Activated naive CD4-positive, alpha-beta T cell treated with anti-CD3 and anti-CD28 coated beads, Interleukin-2, amount 50 U/mL, for 24 hours (primary cell): ENCODE measurements at regions not wholly inside any gene's neighbourhood (a gene's known extent, or its start where the extent isn't known, plus 50 kb on each side); places are given as distances from the start of the nearest gene placed in this dataset.

Experiments used
- H3K27ac Mint-ChIP-seq: one replicate; pipeline ENCODE4 v1.8.0; 2021; ENCODE audit warnings: mild to moderate bottlenecking, mixed read lengths
- H3K27me3 Mint-ChIP-seq: one replicate; pipeline ENCODE4 v1.8.0; 2021; ENCODE audit warnings: mixed read lengths
- H3K36me3 Mint-ChIP-seq: one replicate; pipeline ENCODE4 v1.8.0; 2021; ENCODE audit warnings: mixed read lengths
- H3K4me1 Mint-ChIP-seq: one replicate; pipeline ENCODE4 v1.8.0; 2021; ENCODE audit warnings: mixed read lengths
- H3K4me3 Mint-ChIP-seq: one replicate; pipeline ENCODE4 v1.8.0; 2021; ENCODE audit warnings: mild to moderate bottlenecking, mixed read lengths
- H3K9me3 Mint-ChIP-seq: one replicate; pipeline ENCODE4 v1.8.0; 2021; ENCODE audit warnings: mixed read lengths

- Mint-ChIP-seq H3K27me3 (no peaks in the 10 kb centered on the region), H3K4me3 (no peak overlapping the region), H3K36me3 (no peaks in the 10 kb centered on the region), H3K4me1 (no peaks in the 10 kb centered on the region), H3K27ac (no peak overlapping the region), H3K9me3 (peaks cover 6% of the 10 kb centered on the region)
Measured at GRCh38 chr14:82224610-82225009, 691.0 kb upstream of the SEL1L start.

GRCh38 chr14:82230748-82231147, 697.1 kb upstream of the SEL1L start:
- no peaks in the 10 kb centered on the region for H3K4me1 Mint-ChIP-seq
- H3K27ac Mint-ChIP-seq = no peak overlapping the region
- no peaks in the 10 kb centered on the region for H3K36me3 Mint-ChIP-seq
- no peak overlapping the region for H3K4me3 Mint-ChIP-seq
- peaks cover 5% of the 10 kb centered on the region for H3K9me3 Mint-ChIP-seq
- no peaks in the 10 kb centered on the region for H3K27me3 Mint-ChIP-seq

GRCh38 chr14:82238649-82239048, 705.0 kb upstream of the SEL1L start:
- Mint-ChIP-seq H3K4me3 (no peak overlapping the region), H3K27me3 (no peaks in the 10 kb centered on the region), H3K9me3 (peaks cover 10% of the 10 kb centered on the region), H3K36me3 (no peaks in the 10 kb centered on the region), H3K27ac (no peak overlapping the region), H3K4me1 (no peaks in the 10 kb centered on the region)

DNA sequence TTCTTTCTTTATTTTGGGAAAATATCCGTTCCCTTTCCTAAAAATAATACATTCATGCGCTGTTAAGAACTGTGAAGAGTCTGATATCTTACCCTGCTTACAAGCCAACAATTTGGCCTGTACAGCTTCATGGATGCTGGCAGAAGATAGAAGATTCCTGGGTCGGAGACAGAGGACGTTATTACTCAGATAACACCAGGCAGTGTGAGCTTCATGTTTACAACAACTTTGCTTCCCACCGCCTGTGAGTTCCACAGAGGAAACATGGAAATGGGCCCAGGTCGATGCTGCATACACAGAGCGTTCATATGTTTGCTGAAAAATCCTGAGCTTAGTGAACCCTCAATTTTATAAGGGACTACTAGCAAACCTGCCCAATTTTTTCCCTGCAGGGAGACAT, 705.6 kb upstream of the SEL1L start:
- Mint-ChIP-seq H3K36me3 (no peaks in the 10 kb centered on the region), H3K27me3 (no peaks in the 10 kb centered on the region), H3K4me3 (no peak overlapping the region), H3K27ac (no peak overlapping the region), H3K9me3 (peaks cover 10% of the 10 kb centered on the region), H3K4me1 (no peaks in the 10 kb centered on the region)

DNA sequence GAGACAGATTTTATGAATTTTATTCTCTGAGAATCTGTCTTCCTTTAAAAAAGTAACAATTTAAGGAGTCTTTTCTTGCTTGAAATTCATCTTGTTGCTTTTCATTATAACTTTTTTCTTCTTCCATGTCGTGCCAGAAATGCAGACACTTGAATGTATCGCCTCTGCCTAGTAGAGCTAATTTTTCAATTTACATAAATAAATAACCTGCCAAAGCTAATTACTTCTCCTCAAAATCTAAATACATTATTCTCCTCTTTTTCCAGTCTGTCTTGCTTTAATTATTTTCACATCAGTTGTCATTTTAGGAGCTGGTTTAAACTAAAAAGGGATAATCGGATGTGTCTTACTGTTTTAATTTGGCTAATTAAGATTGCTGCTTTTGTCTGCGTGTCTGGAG, 711.1 kb upstream of the SEL1L start:
- H3K27me3 Mint-ChIP-seq = no peaks in the 10 kb centered on the region
- no peak overlapping the region for H3K27ac Mint-ChIP-seq
- no peaks in the 10 kb centered on the region for H3K36me3 Mint-ChIP-seq
- peaks cover 11% of the 10 kb centered on the region for H3K9me3 Mint-ChIP-seq
- H3K4me1 Mint-ChIP-seq = no peaks in the 10 kb centered on the region
- no peak overlapping the region for H3K4me3 Mint-ChIP-seq

DNA sequence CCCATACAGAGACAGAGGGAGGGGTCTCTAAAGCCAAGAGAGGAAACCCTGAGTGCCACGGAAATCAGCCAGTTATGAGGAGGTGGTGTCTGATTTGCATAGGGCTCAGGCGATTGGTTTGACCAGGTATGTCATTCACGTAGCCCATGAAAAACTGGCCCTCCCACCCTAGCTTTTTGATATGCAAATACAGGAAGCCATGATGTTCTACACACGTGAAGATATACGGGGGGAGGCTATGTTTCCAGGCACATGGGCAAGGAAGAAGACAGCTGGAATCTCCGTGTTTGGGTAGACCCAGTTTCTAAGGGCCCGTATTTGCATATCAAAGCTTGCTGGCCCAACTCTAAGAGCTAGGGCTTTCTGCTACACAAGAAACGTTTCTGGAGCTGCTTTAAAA, 717.8 kb upstream of the SEL1L start:
- Mint-ChIP-seq H3K27ac (no peak overlapping the region), H3K9me3 (peaks cover 15% of the 10 kb centered on the region), H3K36me3 (peaks cover 2% of the 10 kb centered on the region), H3K4me1 (no peaks in the 10 kb centered on the region), H3K27me3 (no peaks in the 10 kb centered on the region), H3K4me3 (no peak overlapping the region)

DNA sequence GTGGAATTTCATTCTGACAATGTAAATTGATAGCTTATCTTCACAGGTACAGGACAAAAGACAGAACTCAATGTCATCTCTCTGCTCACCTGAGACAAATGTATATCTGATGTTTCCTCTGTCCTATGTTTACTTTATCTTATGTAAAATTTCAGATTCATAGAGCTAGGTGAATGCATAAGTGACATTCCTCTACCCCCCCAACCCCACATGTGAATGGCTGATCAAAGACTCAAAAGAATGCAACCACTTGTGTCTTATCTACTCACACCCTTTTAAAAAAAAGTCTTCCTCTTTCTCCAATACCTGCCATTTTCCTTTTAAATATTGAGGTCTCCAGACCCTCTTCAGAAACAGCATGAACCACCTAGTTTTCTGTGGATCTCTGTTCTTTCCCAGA, 736.6 kb upstream of the SEL1L start:
- peaks cover 15% of the 10 kb centered on the region for H3K9me3 Mint-ChIP-seq
- no peaks in the 10 kb centered on the region for H3K36me3 Mint-ChIP-seq
- H3K27ac Mint-ChIP-seq = no peak overlapping the region
- no peaks in the 10 kb centered on the region for H3K4me1 Mint-ChIP-seq
- H3K4me3 Mint-ChIP-seq = no peak overlapping the region
- no peaks in the 10 kb centered on the region for H3K27me3 Mint-ChIP-seq

DNA sequence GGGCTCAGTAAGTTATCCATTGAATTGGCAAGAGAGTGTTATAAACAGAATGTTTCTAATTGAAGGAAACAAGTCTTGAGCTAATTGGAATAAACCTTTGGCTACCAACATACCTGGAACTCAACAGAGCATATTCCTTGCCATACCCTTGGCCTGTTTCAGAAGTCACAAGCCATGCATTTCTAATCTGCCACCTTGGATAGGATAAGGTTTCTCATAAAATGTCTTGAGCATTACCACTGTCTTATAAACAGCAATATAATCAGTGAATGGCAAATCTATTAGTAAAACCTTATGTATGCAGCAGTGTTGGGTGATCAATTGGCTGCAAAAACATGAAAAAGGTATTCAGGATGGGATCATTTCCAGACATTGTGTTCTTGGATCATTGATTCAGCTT, 765.2 kb upstream of the SEL1L start:
- Mint-ChIP-seq H3K27me3 (no peaks in the 10 kb centered on the region), H3K27ac (no peak overlapping the region), H3K4me1 (no peaks in the 10 kb centered on the region), H3K9me3 (no peaks in the 10 kb centered on the region), H3K36me3 (no peaks in the 10 kb centered on the region), H3K4me3 (no peak overlapping the region)

GRCh38 chr14:82309199-82309598, 775.5 kb upstream of the SEL1L start:
- H3K4me1 Mint-ChIP-seq = no peaks in the 10 kb centered on the region
- no peaks in the 10 kb centered on the region for H3K27me3 Mint-ChIP-seq
- no peak overlapping the region for H3K4me3 Mint-ChIP-seq
- no peaks in the 10 kb centered on the region for H3K36me3 Mint-ChIP-seq
- peaks cover 21% of the 10 kb centered on the region for H3K9me3 Mint-ChIP-seq
- no peak overlapping the region for H3K27ac Mint-ChIP-seq

DNA sequence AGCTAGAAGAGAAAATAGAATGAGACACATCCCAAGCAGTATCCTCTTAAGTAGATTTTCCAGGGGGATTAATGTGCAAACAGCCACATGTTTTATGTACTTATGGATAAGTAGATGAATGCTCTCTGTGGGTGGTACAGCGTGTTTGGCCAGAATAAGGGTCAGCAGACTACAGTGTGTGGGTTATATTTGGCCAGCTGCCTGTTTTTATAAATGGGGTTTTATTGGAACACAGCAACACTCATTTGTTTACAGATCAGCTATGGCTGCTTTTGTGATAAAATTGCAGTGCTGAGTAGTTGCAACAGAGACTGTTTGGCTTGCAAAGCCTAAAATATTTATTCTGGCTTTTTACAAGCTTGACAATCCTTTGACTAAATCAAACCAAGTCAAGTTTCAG, 780.2 kb upstream of the SEL1L start:
- no peaks in the 10 kb centered on the region for H3K4me1 Mint-ChIP-seq
- H3K4me3 Mint-ChIP-seq = no peak overlapping the region
- H3K27ac Mint-ChIP-seq = no peak overlapping the region
- H3K27me3 Mint-ChIP-seq = no peaks in the 10 kb centered on the region
- peaks cover 10% of the 10 kb centered on the region for H3K9me3 Mint-ChIP-seq
- no peaks in the 10 kb centered on the region for H3K36me3 Mint-ChIP-seq

DNA sequence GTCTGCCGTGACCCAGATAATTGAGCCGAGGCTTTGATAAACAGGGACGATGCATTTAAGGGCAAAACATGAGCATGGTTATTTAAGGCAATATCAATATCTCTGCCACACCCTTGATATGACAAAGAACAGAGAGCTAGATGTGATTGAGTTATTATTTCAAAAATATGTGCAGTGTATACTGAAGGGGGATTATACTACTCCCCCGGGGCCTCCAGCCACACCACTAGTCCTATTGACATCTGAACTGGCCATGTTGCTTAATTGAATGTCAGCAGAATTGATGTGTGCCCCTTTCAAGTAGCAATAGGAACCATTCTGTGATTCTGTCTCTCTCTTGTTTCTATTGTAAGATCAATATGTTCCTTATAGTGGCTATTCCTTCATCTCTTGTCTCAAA, 794.8 kb upstream of the SEL1L start:
- Mint-ChIP-seq H3K4me3 (no peak overlapping the region), H3K36me3 (no peaks in the 10 kb centered on the region), H3K27ac (no peak overlapping the region), H3K9me3 (peaks cover 22% of the 10 kb centered on the region), H3K27me3 (no peaks in the 10 kb centered on the region), H3K4me1 (no peaks in the 10 kb centered on the region)

GRCh38 chr14:82341261-82341810, 807.7 kb upstream of the SEL1L start:
- Mint-ChIP-seq H3K4me3 (no peak overlapping the region), H3K4me1 (no peaks in the 10 kb centered on the region), H3K27me3 (no peaks in the 10 kb centered on the region), H3K9me3 (peaks cover 22% of the 10 kb centered on the region), H3K36me3 (no peaks in the 10 kb centered on the region), H3K27ac (no peak overlapping the region)

GRCh38 chr14:82342596-82342995, 808.9 kb upstream of the SEL1L start:
- no peaks in the 10 kb centered on the region for H3K36me3 Mint-ChIP-seq
- no peaks in the 10 kb centered on the region for H3K4me1 Mint-ChIP-seq
- H3K27me3 Mint-ChIP-seq = no peaks in the 10 kb centered on the region
- peaks cover 20% of the 10 kb centered on the region for H3K9me3 Mint-ChIP-seq
- H3K4me3 Mint-ChIP-seq = no peak overlapping the region
- no peak overlapping the region for H3K27ac Mint-ChIP-seq

DNA sequence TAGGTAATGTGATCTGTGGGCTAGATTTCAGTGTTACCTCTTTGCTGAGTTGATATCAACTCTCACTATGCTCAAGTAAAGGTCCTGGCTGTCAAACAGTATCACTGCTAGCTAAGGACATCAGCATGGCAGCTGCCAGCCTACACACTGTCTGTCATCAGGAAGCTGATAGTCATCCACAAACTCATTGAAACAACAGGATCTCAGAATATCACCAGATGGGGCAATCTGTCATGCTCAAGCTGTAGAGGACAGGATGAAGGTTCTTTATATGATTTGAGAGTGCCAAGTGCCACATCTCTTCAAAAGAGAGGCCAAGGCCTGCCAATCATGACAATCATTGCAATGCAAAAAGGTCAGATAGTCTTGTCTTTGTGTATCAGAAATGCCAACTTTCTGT, 811.5 kb upstream of the SEL1L start:
- Mint-ChIP-seq H3K27ac (no peak overlapping the region), H3K9me3 (peaks cover 8% of the 10 kb centered on the region), H3K4me3 (no peak overlapping the region), H3K27me3 (no peaks in the 10 kb centered on the region), H3K36me3 (no peaks in the 10 kb centered on the region), H3K4me1 (no peaks in the 10 kb centered on the region)

DNA sequence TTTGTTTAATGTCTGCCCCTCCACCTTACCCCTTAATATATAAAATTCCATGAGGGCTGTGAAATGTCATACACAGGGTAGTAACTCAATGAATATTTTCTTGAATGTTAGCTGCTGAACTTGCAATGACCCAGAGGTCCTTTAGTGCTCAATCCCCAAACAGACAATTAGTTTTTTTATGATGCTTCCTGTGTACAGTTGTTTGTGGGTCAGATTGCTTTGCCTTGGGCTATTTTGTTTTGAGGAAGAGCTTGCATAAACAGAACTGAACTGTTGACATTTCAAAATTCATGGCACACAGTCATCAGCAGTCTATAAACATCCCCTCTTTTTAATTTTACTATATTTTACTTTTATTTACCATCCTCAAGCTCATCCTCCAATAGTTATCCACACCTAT, 820.5 kb upstream of the SEL1L start:
- Mint-ChIP-seq H3K4me1 (no peaks in the 10 kb centered on the region), H3K9me3 (peaks cover 13% of the 10 kb centered on the region), H3K36me3 (no peaks in the 10 kb centered on the region), H3K27me3 (no peaks in the 10 kb centered on the region), H3K27ac (no peak overlapping the region), H3K4me3 (no peak overlapping the region)

DNA sequence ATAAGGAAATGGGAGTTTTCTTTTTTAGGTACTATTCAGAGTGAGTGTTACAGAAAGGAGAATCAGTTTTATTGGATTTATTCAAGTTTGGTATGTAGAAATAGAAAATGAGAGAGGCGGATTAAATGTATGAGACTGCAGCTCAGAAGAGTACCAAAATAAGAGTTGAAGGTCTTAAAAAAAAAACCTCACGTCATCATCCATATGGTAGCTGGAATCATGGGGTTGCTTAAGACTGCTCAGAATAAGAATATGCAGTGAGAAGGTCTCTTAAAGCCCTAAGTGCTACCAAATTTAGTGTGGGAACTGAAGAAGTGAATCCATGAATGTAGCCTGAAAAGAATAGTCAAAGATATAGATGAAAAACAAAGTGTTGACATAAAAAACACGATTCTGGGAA, 825.5 kb upstream of the SEL1L start:
- no peaks in the 10 kb centered on the region for H3K36me3 Mint-ChIP-seq
- no peak overlapping the region for H3K27ac Mint-ChIP-seq
- no peaks in the 10 kb centered on the region for H3K27me3 Mint-ChIP-seq
- H3K4me3 Mint-ChIP-seq = no peak overlapping the region
- H3K4me1 Mint-ChIP-seq = no peaks in the 10 kb centered on the region
- H3K9me3 Mint-ChIP-seq = peaks cover 12% of the 10 kb centered on the region

GRCh38 chr14:82362452-82362851, 828.8 kb upstream of the SEL1L start:
- H3K27ac Mint-ChIP-seq = no peak overlapping the region
- no peaks in the 10 kb centered on the region for H3K27me3 Mint-ChIP-seq
- H3K9me3 Mint-ChIP-seq = peaks cover 20% of the 10 kb centered on the region
- no peak overlapping the region for H3K4me3 Mint-ChIP-seq
- H3K36me3 Mint-ChIP-seq = no peaks in the 10 kb centered on the region
- H3K4me1 Mint-ChIP-seq = no peaks in the 10 kb centered on the region
